ENCODE measurements at regions not wholly inside any gene's neighbourhood (a gene's known extent, or its start where the extent isn't known, plus 50 kb on each side); places are given as distances from the start of the nearest gene placed in this dataset.

- no peaks in the 10 kb centered on the region for H3K9me3 ChIP-seq (ENCODE audit: insufficient read depth, low read depth)
- DNase-seq, result no peak
- H3K27me3 ChIP-seq (ENCODE audit: insufficient read depth, low read depth), result peaks cover 76% of the 10 kb centered on the region
- TF ChIP-seq EZH2 (IDR thresholded peaks at IDR 0.05; ENCODE audit: low read depth) (no peak), CTCF (conservative IDR thresholded peaks at IDR 0.05) (no peak)
- H3K79me2 ChIP-seq (ENCODE audit: low read depth), result no peaks in the 10 kb centered on the region
- ChIA-PET CTCF (no interaction called here), POLR2A (ENCODE audit: unreplicated experiment) (no interaction called here)
- H3K27ac ChIP-seq, result no peak overlapping the region
- no peaks in the 10 kb centered on the region for H3K4me1 ChIP-seq (replicated peaks; ENCODE audit: insufficient read depth)
- no TSS peak for BruUV-seq (replicated peaks)
- H3K4me2 ChIP-seq, result no peak overlapping the region
- H3K36me3 ChIP-seq (ENCODE audit: low read depth), result no peaks in the 10 kb centered on the region
- no peak overlapping the region for H2AFZ ChIP-seq
- no peaks in the 10 kb centered on the region for H3K9me2 ChIP-seq (ENCODE audit: insufficient read depth)
- H3F3A ChIP-seq (ENCODE audit: insufficient read depth, low read depth), result no peaks in the 10 kb centered on the region
- intact Hi-C loops (cut with micrococcal nuclease; ENCODE audit: unreplicated experiment), result no loop called here
- H3K4me3 ChIP-seq, result no peak overlapping the region
- H4K20me1 ChIP-seq (ENCODE audit: insufficient read depth), result no peaks in the 10 kb centered on the region
Observed at GRCh38 chr5:61732369-61732768, 400.3 kb downstream of the ZSWIM6 start.

- no peaks in the 10 kb centered on the region for H3F3A ChIP-seq (ENCODE audit: insufficient read depth, low read depth)
- no peak overlapping the region for H3K4me2 ChIP-seq
- no peaks in the 10 kb centered on the region for H3K9me3 ChIP-seq (ENCODE audit: insufficient read depth, low read depth)
- H3K79me2 ChIP-seq (ENCODE audit: low read depth), result no peaks in the 10 kb centered on the region
- no peak for DNase-seq
- no peak overlapping the region for H3K27ac ChIP-seq
- peaks cover 73% of the 10 kb centered on the region for H3K27me3 ChIP-seq (ENCODE audit: insufficient read depth, low read depth)
- TF ChIP-seq EZH2 (IDR thresholded peaks at IDR 0.05; ENCODE audit: low read depth), result no peak
- no peak overlapping the region for H3K4me3 ChIP-seq
- no TSS peak for BruUV-seq (replicated peaks)
- ChIA-PET POLR2A (ENCODE audit: unreplicated experiment) (no interaction called here), CTCF (no interaction called here)
- H3K36me3 ChIP-seq (ENCODE audit: low read depth), result no peaks in the 10 kb centered on the region
- intact Hi-C loops (cut with micrococcal nuclease; ENCODE audit: unreplicated experiment), result no loop called here
- H3K4me1 ChIP-seq (replicated peaks; ENCODE audit: insufficient read depth), result no peaks in the 10 kb centered on the region
- no peaks in the 10 kb centered on the region for H4K20me1 ChIP-seq (ENCODE audit: insufficient read depth)
- no peak overlapping the region for H2AFZ ChIP-seq
- H3K9me2 ChIP-seq (ENCODE audit: insufficient read depth), result no peaks in the 10 kb centered on the region
Observed at GRCh38 chr5:61732796-61733195, 400.7 kb downstream of the ZSWIM6 start.

GRCh38 chr5:61734001-61734400, 401.9 kb downstream of the ZSWIM6 start:
- CTCF ChIA-PET, result no interaction called here
- no peaks in the 10 kb centered on the region for H3K36me3 ChIP-seq (ENCODE audit: low read depth)

More at GRCh38 chr5:61734001-61734400, 401.9 kb downstream of the ZSWIM6 start:
- no peaks in the 10 kb centered on the region for H4K20me1 ChIP-seq (ENCODE audit: insufficient read depth)
- DNase-seq, result no peak
- TF ChIP-seq CTCF (conservative IDR thresholded peaks at IDR 0.05) (no peak), EZH2 (IDR thresholded peaks at IDR 0.05; ENCODE audit: low read depth) (no peak)
- H3K4me1 ChIP-seq (replicated peaks; ENCODE audit: insufficient read depth), result no peaks in the 10 kb centered on the region
- H3K4me3 ChIP-seq, result no peak overlapping the region
- H3K9me3 ChIP-seq (ENCODE audit: insufficient read depth, low read depth), result no peaks in the 10 kb centered on the region
- H3K9me2 ChIP-seq (ENCODE audit: insufficient read depth), result no peaks in the 10 kb centered on the region
- no peaks in the 10 kb centered on the region for H3K79me2 ChIP-seq (ENCODE audit: low read depth)
- no peak overlapping the region for H2AFZ ChIP-seq
- peaks cover 72% of the 10 kb centered on the region for H3K27me3 ChIP-seq (ENCODE audit: insufficient read depth, low read depth)
- H3F3A ChIP-seq (ENCODE audit: insufficient read depth, low read depth), result no peaks in the 10 kb centered on the region
- no peak overlapping the region for H3K27ac ChIP-seq
- POLR2A ChIA-PET (ENCODE audit: unreplicated experiment), result no interaction called here
- H3K4me2 ChIP-seq, result no peak overlapping the region
- no TSS peak for BruUV-seq (replicated peaks)
- intact Hi-C loops (cut with micrococcal nuclease; ENCODE audit: unreplicated experiment), result no loop called here
